ENCODE measurements at regions not wholly inside any gene's neighbourhood (a gene's known extent, or its start where the extent isn't known, plus 50 kb on each side); places are given as distances from the start of the nearest gene placed in this dataset.

DNA sequence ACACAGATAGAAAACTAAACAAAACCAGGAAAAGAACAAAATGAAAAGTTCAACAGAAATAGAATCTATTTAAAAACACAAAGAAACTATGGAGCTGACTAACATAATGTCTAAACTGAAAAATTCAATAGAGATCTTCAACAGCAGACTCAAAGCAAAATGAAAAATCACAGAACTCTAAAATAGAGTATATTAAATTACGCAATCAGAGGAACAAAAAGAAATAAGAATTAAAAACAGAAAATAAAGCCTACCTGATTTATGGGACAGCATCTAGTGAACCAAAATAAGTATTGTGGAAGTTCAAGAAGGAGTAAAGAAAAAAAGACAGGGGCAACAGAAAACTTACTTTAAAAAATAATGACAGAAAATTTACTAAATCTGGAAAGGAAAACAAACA is 152.1 kb upstream of the GALNT5 start:
- DNase-seq (ENCODE audit: low read depth), result no peak
- H3K36me3 ChIP-seq (ENCODE audit: control insufficient read depth, insufficient read depth, low read length), result no peaks in the 10 kb centered on the region
- ChIA-PET CTCF (no interaction called here), POLR2A (no interaction called here)
- H3K4me3 ChIP-seq (ENCODE audit: low read depth, low read length), result no peak overlapping the region
- TF ChIP-seq, protein P1, sequence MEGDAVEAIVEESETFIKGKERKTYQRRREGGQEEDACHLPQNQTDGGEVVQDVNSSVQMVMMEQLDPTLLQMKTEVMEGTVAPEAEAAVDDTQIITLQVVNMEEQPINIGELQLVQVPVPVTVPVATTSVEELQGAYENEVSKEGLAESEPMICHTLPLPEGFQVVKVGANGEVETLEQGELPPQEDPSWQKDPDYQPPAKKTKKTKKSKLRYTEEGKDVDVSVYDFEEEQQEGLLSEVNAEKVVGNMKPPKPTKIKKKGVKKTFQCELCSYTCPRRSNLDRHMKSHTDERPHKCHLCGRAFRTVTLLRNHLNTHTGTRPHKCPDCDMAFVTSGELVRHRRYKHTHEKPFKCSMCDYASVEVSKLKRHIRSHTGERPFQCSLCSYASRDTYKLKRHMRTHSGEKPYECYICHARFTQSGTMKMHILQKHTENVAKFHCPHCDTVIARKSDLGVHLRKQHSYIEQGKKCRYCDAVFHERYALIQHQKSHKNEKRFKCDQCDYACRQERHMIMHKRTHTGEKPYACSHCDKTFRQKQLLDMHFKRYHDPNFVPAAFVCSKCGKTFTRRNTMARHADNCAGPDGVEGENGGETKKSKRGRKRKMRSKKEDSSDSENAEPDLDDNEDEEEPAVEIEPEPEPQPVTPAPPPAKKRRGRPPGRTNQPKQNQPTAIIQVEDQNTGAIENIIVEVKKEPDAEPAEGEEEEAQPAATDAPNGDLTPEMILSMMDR (IDR thresholded peaks at IDR 0.05; ENCODE audit: insufficient read depth, low read depth, low read length), result no peak
- no peaks in the 10 kb centered on the region for H3K27me3 ChIP-seq (ENCODE audit: control insufficient read depth, insufficient read depth, low read length)

- POLR2A ChIA-PET, result no interaction called here
- TF ChIP-seq, protein P1 (IDR thresholded peaks at IDR 0.05; ENCODE audit: insufficient read depth, low read depth, low read length), result no peak
- H3K27me3 ChIP-seq (ENCODE audit: control insufficient read depth, insufficient read depth, low read length), result no peaks in the 10 kb centered on the region
- no peaks in the 10 kb centered on the region for H3K36me3 ChIP-seq (ENCODE audit: control insufficient read depth, insufficient read depth, low read length)
- CTCF ChIA-PET, result no interaction called here
- H3K4me3 ChIP-seq (ENCODE audit: low read depth, low read length), result no peak overlapping the region
- no peak for DNase-seq (ENCODE audit: low read depth)
Measured at GRCh38 chr2:157106950-157107349, 150.6 kb upstream of the GALNT5 start.

DNA sequence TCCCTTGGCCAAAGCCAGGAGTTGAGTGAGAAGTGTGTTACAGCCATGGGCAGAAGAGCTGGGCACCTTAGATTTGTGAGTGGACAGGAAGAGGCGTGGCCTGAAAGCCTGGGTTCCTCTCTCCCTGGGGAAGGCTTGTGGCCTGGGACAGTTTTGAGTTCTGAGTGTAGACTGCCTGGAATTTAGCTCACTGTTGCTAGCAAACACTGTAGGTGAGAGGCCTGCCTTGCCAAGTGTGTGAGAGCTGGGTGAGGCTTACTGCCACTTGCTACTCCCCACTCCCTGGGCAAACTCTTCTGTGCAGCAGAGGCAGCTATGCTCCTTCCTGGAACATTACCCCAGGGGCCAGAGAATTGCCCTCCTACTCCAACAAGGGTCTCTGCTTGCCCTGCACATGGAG is 150.0 kb upstream of the GALNT5 start:
- H3K4me3 ChIP-seq (ENCODE audit: low read depth, low read length), result no peak overlapping the region
- H3K27me3 ChIP-seq (ENCODE audit: control insufficient read depth, insufficient read depth, low read length), result no peaks in the 10 kb centered on the region
- TF ChIP-seq, protein P1 (IDR thresholded peaks at IDR 0.05; ENCODE audit: insufficient read depth, low read depth, low read length), result no peak
- ChIA-PET POLR2A (no interaction called here), CTCF (no interaction called here)
- no peak for DNase-seq (ENCODE audit: low read depth)
- H3K36me3 ChIP-seq (ENCODE audit: control insufficient read depth, insufficient read depth, low read length), result no peaks in the 10 kb centered on the region

- TF ChIP-seq, protein P1 (IDR thresholded peaks at IDR 0.05; ENCODE audit: insufficient read depth, low read depth, low read length), result no peak
- POLR2A ChIA-PET, result no interaction called here
- CTCF ChIA-PET, result no interaction called here
- Histone ChIP-seq H3K4me3 (ENCODE audit: low read depth, low read length) (no peak overlapping the region), H3K36me3 (ENCODE audit: control insufficient read depth, insufficient read depth, low read length) (no peaks in the 10 kb centered on the region), H3K27me3 (ENCODE audit: control insufficient read depth, insufficient read depth, low read length) (no peaks in the 10 kb centered on the region)
- DNase-seq (ENCODE audit: low read depth), result no peak
Measured at GRCh38 chr2:157107877-157108276, 149.6 kb upstream of the GALNT5 start.

DNA sequence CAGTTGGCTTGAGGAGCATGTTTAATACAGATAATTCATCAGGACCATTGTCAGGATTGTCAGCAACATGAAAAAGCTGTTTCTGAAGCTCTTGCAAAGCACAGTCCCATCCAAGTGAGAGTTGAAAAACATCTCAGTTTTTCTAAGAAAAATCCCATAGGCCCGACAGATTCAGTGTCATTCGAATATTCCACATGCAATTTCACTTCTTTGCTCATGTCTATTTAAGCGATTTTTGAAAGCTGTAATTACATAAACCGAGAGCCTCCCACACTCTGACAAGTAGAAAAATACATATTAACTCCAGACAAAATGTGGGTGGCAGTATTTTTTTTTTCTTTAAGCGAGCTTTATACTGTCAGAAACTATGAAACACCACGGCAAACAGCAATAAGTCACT is 134.7 kb upstream of the GALNT5 start:
- no peaks in the 10 kb centered on the region for H3K27me3 ChIP-seq (ENCODE audit: control insufficient read depth, insufficient read depth, low read length)
- POLR2A ChIA-PET, result no interaction called here
- no peak for DNase-seq (ENCODE audit: low read depth)
- TF ChIP-seq, protein P1 (IDR thresholded peaks at IDR 0.05; ENCODE audit: insufficient read depth, low read depth, low read length), result no peak
- H3K36me3 ChIP-seq (ENCODE audit: control insufficient read depth, insufficient read depth, low read length), result no peaks in the 10 kb centered on the region
- H3K4me3 ChIP-seq (ENCODE audit: low read depth, low read length), result no peak overlapping the region
- CTCF ChIA-PET, result no interaction called here

Data from BJ (cell line).